ENCODE measurements at regions not wholly inside any gene's neighbourhood (a gene's known extent, or its start where the extent isn't known, plus 50 kb on each side); places are given as distances from the start of the nearest gene placed in this dataset.

DNA sequence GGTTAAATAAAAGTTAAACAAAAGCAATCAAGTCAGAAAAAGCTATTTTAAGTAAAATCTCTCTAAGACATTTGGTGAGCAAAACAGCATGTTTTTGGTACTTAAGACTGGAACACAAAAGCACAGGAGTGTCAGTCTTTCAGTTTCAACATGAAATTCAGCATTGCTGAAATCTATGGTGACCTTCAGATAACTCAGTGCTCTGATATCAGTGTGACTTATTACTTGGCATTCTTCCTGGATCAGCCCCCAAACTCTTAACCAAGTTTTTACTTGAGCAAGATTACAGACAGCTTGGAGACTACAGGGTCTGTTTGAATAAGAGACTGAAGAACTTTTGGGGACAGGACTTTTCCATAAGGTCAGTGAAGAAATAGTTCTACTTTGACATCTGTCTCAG is 437.2 kb downstream of the RAPGEF2 start:
- no peaks in the 10 kb centered on the region for H3K9me3 ChIP-seq (replicated peaks; ENCODE audit: control insufficient read depth, insufficient read depth, low read length)
- H3K36me3 ChIP-seq (ENCODE audit: control insufficient read depth in 2 of 2, insufficient read depth in 2 of 2, low read length in 1 of 2) = no peaks in the 10 kb centered on the region
- no peak overlapping the region for H3K4me2 ChIP-seq (ENCODE audit: control insufficient read depth, insufficient read depth)
- no peak overlapping the region for H2AFZ ChIP-seq (ENCODE audit: control insufficient read depth, low read depth, low read length)
- CTCF ChIA-PET = no interaction called here
- ATAC-seq (no peak), DNase-seq (ENCODE audit: low read depth, low spot score) (no peak), FAIRE-seq (no peak)
- RAD21 ChIA-PET (ENCODE audit: unreplicated experiment) = no interaction called here
- no peaks in the 10 kb centered on the region for H3K79me2 ChIP-seq (ENCODE audit: control insufficient read depth, insufficient read depth, low read length)
- POLR2A ChIA-PET = no interaction called here
- intact Hi-C loops (cut with micrococcal nuclease; ENCODE audit: unreplicated experiment) (no loop called here), in situ Hi-C loops (cut with MboI) (no loop called here)
- H3K27ac ChIP-seq (ENCODE audit: control insufficient read depth, insufficient read depth) = no peak overlapping the region
- BruUV-seq (replicated peaks) = no TSS peak
- H3K9ac ChIP-seq (ENCODE audit: control insufficient read depth, insufficient read depth, low read length) = no peak overlapping the region
- H3K27me3 ChIP-seq (replicated peaks in 1 of 2; ENCODE audit: control insufficient read depth in 2 of 2, insufficient read depth in 2 of 2, low read length in 1 of 2) = no peaks in the 10 kb centered on the region
- H3K4me3 ChIP-seq = no peak overlapping the region
- no peaks in the 10 kb centered on the region for H4K20me1 ChIP-seq (ENCODE audit: control insufficient read depth, insufficient read depth)
- no peaks in the 10 kb centered on the region for H3K4me1 ChIP-seq (ENCODE audit: control insufficient read depth, insufficient read depth, low read length)
- SMC1A ChIA-PET (ENCODE audit: uncharacterized antibody, unreplicated experiment) = no interaction called here
- TF ChIP-seq RBBP5 (conservative IDR thresholded peaks at IDR 0.05) (no peak), SP1 (IDR thresholded peaks at IDR 0.05; ENCODE audit: low read depth, low read length) (no peak), EED (IDR thresholded peaks at IDR 0.05; ENCODE audit: low read depth) (no peak), RCOR1 (conservative IDR thresholded peaks at IDR 0.05; ENCODE audit: low read depth, low read length) (no peak), SIX5 (IDR thresholded peaks at IDR 0.05; ENCODE audit: low read depth, low read length, severe bottlenecking) (no peak), KLF5 (IDR thresholded peaks at IDR 0.05; ENCODE audit: partially characterized antibody) (no peak), RUNX3 (IDR thresholded peaks at IDR 0.05; ENCODE audit: low read length) (no peak), DPF2 (IDR thresholded peaks at IDR 0.05) (no peak), RB1 (IDR thresholded peaks at IDR 0.05; ENCODE audit: borderline replicate concordance) (no peak)
- TF ChIP-seq, protein P1, sequence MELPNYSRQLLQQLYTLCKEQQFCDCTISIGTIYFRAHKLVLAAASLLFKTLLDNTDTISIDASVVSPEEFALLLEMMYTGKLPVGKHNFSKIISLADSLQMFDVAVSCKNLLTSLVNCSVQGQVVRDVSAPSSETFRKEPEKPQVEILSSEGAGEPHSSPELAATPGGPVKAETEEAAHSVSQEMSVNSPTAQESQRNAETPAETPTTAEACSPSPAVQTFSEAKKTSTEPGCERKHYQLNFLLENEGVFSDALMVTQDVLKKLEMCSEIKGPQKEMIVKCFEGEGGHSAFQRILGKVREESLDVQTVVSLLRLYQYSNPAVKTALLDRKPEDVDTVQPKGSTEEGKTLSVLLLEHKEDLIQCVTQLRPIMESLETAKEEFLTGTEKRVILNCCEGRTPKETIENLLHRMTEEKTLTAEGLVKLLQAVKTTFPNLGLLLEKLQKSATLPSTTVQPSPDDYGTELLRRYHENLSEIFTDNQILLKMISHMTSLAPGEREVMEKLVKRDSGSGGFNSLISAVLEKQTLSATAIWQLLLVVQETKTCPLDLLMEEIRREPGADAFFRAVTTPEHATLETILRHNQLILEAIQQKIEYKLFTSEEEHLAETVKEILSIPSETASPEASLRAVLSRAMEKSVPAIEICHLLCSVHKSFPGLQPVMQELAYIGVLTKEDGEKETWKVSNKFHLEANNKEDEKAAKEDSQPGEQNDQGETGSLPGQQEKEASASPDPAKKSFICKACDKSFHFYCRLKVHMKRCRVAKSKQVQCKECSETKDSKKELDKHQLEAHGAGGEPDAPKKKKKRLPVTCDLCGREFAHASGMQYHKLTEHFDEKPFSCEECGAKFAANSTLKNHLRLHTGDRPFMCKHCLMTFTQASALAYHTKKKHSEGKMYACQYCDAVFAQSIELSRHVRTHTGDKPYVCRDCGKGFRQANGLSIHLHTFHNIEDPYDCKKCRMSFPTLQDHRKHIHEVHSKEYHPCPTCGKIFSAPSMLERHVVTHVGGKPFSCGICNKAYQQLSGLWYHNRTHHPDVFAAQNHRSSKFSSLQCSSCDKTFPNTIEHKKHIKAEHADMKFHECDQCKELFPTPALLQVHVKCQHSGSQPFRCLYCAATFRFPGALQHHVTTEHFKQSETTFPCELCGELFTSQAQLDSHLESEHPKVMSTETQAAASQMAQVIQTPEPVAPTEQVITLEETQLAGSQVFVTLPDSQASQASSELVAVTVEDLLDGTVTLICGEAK (IDR thresholded peaks at IDR 0.05; ENCODE audit: borderline replicate concordance) = no peak
- TF ChIP-seq, protein P2, sequence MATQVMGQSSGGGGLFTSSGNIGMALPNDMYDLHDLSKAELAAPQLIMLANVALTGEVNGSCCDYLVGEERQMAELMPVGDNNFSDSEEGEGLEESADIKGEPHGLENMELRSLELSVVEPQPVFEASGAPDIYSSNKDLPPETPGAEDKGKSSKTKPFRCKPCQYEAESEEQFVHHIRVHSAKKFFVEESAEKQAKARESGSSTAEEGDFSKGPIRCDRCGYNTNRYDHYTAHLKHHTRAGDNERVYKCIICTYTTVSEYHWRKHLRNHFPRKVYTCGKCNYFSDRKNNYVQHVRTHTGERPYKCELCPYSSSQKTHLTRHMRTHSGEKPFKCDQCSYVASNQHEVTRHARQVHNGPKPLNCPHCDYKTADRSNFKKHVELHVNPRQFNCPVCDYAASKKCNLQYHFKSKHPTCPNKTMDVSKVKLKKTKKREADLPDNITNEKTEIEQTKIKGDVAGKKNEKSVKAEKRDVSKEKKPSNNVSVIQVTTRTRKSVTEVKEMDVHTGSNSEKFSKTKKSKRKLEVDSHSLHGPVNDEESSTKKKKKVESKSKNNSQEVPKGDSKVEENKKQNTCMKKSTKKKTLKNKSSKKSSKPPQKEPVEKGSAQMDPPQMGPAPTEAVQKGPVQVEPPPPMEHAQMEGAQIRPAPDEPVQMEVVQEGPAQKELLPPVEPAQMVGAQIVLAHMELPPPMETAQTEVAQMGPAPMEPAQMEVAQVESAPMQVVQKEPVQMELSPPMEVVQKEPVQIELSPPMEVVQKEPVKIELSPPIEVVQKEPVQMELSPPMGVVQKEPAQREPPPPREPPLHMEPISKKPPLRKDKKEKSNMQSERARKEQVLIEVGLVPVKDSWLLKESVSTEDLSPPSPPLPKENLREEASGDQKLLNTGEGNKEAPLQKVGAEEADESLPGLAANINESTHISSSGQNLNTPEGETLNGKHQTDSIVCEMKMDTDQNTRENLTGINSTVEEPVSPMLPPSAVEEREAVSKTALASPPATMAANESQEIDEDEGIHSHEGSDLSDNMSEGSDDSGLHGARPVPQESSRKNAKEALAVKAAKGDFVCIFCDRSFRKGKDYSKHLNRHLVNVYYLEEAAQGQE (IDR thresholded peaks at IDR 0.05; ENCODE audit: low read depth, low read length) = no peak
- TF ChIP-seq, protein P3, sequence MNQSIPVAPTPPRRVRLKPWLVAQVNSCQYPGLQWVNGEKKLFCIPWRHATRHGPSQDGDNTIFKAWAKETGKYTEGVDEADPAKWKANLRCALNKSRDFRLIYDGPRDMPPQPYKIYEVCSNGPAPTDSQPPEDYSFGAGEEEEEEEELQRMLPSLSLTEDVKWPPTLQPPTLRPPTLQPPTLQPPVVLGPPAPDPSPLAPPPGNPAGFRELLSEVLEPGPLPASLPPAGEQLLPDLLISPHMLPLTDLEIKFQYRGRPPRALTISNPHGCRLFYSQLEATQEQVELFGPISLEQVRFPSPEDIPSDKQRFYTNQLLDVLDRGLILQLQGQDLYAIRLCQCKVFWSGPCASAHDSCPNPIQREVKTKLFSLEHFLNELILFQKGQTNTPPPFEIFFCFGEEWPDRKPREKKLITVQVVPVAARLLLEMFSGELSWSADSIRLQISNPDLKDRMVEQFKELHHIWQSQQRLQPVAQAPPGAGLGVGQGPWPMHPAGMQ (IDR thresholded peaks at IDR 0.05; ENCODE audit: borderline replicate concordance) = no peak
- TF ChIP-seq, protein P4, sequence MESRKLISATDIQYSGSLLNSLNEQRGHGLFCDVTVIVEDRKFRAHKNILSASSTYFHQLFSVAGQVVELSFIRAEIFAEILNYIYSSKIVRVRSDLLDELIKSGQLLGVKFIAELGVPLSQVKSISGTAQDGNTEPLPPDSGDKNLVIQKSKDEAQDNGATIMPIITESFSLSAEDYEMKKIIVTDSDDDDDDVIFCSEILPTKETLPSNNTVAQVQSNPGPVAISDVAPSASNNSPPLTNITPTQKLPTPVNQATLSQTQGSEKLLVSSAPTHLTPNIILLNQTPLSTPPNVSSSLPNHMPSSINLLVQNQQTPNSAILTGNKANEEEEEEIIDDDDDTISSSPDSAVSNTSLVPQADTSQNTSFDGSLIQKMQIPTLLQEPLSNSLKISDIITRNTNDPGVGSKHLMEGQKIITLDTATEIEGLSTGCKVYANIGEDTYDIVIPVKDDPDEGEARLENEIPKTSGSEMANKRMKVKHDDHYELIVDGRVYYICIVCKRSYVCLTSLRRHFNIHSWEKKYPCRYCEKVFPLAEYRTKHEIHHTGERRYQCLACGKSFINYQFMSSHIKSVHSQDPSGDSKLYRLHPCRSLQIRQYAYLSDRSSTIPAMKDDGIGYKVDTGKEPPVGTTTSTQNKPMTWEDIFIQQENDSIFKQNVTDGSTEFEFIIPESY (IDR thresholded peaks at IDR 0.05) = no peak
- TF ChIP-seq, protein P5, sequence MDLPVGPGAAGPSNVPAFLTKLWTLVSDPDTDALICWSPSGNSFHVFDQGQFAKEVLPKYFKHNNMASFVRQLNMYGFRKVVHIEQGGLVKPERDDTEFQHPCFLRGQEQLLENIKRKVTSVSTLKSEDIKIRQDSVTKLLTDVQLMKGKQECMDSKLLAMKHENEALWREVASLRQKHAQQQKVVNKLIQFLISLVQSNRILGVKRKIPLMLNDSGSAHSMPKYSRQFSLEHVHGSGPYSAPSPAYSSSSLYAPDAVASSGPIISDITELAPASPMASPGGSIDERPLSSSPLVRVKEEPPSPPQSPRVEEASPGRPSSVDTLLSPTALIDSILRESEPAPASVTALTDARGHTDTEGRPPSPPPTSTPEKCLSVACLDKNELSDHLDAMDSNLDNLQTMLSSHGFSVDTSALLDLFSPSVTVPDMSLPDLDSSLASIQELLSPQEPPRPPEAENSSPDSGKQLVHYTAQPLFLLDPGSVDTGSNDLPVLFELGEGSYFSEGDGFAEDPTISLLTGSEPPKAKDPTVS (IDR thresholded peaks at IDR 0.05; ENCODE audit: low read depth, low read length) = no peak
